ENCODE measurements at regions not wholly inside any gene's neighbourhood (a gene's known extent, or its start where the extent isn't known, plus 50 kb on each side); places are given as distances from the start of the nearest gene placed in this dataset.

GRCh38 chr13:84543962-84544361, 661.7 kb upstream of the SLITRK1 start:
- DNase-seq, result no peak
- in situ Hi-C loops (cut with MboI; ENCODE audit: low pct_unique_long_range_greater_than_20kb, low sequenced_read_pairs), result no loop called here

GRCh38 chr13:84542348-84542747, 660.1 kb upstream of the SLITRK1 start:
- no peak for DNase-seq
- in situ Hi-C loops (cut with MboI; ENCODE audit: low pct_unique_long_range_greater_than_20kb, low sequenced_read_pairs), result no loop called here

GRCh38 chr13:84536906-84537305, 654.6 kb upstream of the SLITRK1 start:
- no peak for DNase-seq
- in situ Hi-C loops (cut with MboI; ENCODE audit: low pct_unique_long_range_greater_than_20kb, low sequenced_read_pairs), result no loop called here

GRCh38 chr13:84528408-84529070, 646.3 kb upstream of the SLITRK1 start:
- DNase-seq, result no peak
- in situ Hi-C loops (cut with MboI; ENCODE audit: low pct_unique_long_range_greater_than_20kb, low sequenced_read_pairs), result no loop called here

- in situ Hi-C loops (cut with MboI; ENCODE audit: low pct_unique_long_range_greater_than_20kb, low sequenced_read_pairs), result no loop called here
- no peak for DNase-seq
These were observed 643.6 kb upstream of the SLITRK1 start for GRCh38 chr13:84525865-84526264.

- in situ Hi-C loops (cut with MboI; ENCODE audit: low pct_unique_long_range_greater_than_20kb, low sequenced_read_pairs), result no loop called here
- no peak for DNase-seq
These were observed 642.3 kb upstream of the SLITRK1 start for GRCh38 chr13:84524586-84524985.

- in situ Hi-C loops (cut with MboI; ENCODE audit: low pct_unique_long_range_greater_than_20kb, low sequenced_read_pairs), result no loop called here
- DNase-seq, result no peak
These were observed 617.7 kb upstream of the SLITRK1 start for GRCh38 chr13:84500016-84500415.

- in situ Hi-C loops (cut with MboI; ENCODE audit: low pct_unique_long_range_greater_than_20kb, low sequenced_read_pairs), result no loop called here
- no peak for DNase-seq
These were observed 615.3 kb upstream of the SLITRK1 start for GRCh38 chr13:84497613-84498012.

- DNase-seq, result no peak
- in situ Hi-C loops (cut with MboI; ENCODE audit: low pct_unique_long_range_greater_than_20kb, low sequenced_read_pairs), result no loop called here
These were observed 609.7 kb upstream of the SLITRK1 start for GRCh38 chr13:84491952-84492351.

GRCh38 chr13:84487752-84488151, 605.5 kb upstream of the SLITRK1 start:
- DNase-seq, result no peak
- in situ Hi-C loops (cut with MboI; ENCODE audit: low pct_unique_long_range_greater_than_20kb, low sequenced_read_pairs), result no loop called here

GRCh38 chr13:84481958-84482357, 599.7 kb upstream of the SLITRK1 start:
- in situ Hi-C loops (cut with MboI; ENCODE audit: low pct_unique_long_range_greater_than_20kb, low sequenced_read_pairs), result no loop called here
- peak; percentile 14 for DNase-seq

GRCh38 chr13:84479656-84480055, 597.4 kb upstream of the SLITRK1 start:
- in situ Hi-C loops (cut with MboI; ENCODE audit: low pct_unique_long_range_greater_than_20kb, low sequenced_read_pairs), result no loop called here

GRCh38 chr13:84470528-84470927, 588.3 kb upstream of the SLITRK1 start:
- in situ Hi-C loops (cut with MboI; ENCODE audit: low pct_unique_long_range_greater_than_20kb, low sequenced_read_pairs), result no loop called here
- DNase-seq, result no peak

More at GRCh38 chr13:84479656-84480055, 597.4 kb upstream of the SLITRK1 start:
- DNase-seq, result no peak

GRCh38 chr13:84466461-84466860, 584.2 kb upstream of the SLITRK1 start:
- in situ Hi-C loops (cut with MboI; ENCODE audit: low pct_unique_long_range_greater_than_20kb, low sequenced_read_pairs), result no loop called here
- DNase-seq, result no peak

- in situ Hi-C loops (cut with MboI; ENCODE audit: low pct_unique_long_range_greater_than_20kb, low sequenced_read_pairs), result no loop called here
- DNase-seq, result no peak
These were observed 578.7 kb upstream of the SLITRK1 start for GRCh38 chr13:84460989-84461388.

- DNase-seq, result peak; percentile 16
- in situ Hi-C loops (cut with MboI; ENCODE audit: low pct_unique_long_range_greater_than_20kb, low sequenced_read_pairs), result no loop called here
These were observed 573.0 kb upstream of the SLITRK1 start for GRCh38 chr13:84455143-84455905.

GRCh38 chr13:84447640-84447978, 565.3 kb upstream of the SLITRK1 start:
- in situ Hi-C loops (cut with MboI; ENCODE audit: low pct_unique_long_range_greater_than_20kb, low sequenced_read_pairs), result no loop called here
- DNase-seq, result no peak

- DNase-seq, result no peak
- in situ Hi-C loops (cut with MboI; ENCODE audit: low pct_unique_long_range_greater_than_20kb, low sequenced_read_pairs), result no loop called here
These were observed 564.8 kb upstream of the SLITRK1 start for GRCh38 chr13:84446972-84447639.

GRCh38 chr13:84445776-84446175, 563.5 kb upstream of the SLITRK1 start:
- in situ Hi-C loops (cut with MboI; ENCODE audit: low pct_unique_long_range_greater_than_20kb, low sequenced_read_pairs), result no loop called here

GRCh38 chr13:84443463-84443862, 561.2 kb upstream of the SLITRK1 start:
- in situ Hi-C loops (cut with MboI; ENCODE audit: low pct_unique_long_range_greater_than_20kb, low sequenced_read_pairs), result no loop called here
- DNase-seq, result peak; percentile 9

More at GRCh38 chr13:84445776-84446175, 563.5 kb upstream of the SLITRK1 start:
- DNase-seq, result no peak

All from KBM-7 (cell line).